WTC11 (cell line): ENCODE measurements at regions not wholly inside any gene's neighbourhood (a gene's known extent, or its start where the extent isn't known, plus 50 kb on each side); places are given as distances from the start of the nearest gene placed in this dataset.

ENCODE experiments used
- ATAC-seq: fragments of 200-7000 bp; cut with Tn5 transposase; 2 replicates; pipeline ENCODE4 v1.10.0; 2021; ENCODE audit warnings: mild to moderate bottlenecking, moderate library complexity
- CTCF ChIA-PET: fragments of 300-600 bp; sonication (Branson Sonifier 250); formaldehyde crosslinking; loops from one replicate; lab custom pipeline; 2021; ENCODE audit warnings: antibody characterized with exemption; lab: Charles Lee
- POLR2A ChIA-PET: fragments of 350-600 bp; sonication (Branson Sonifier 250); formaldehyde crosslinking; loops from one replicate; lab custom pipeline; 2021; ENCODE audit warnings: antibody characterized with exemption; lab: Charles Lee
- DNase-seq: peaks from one replicate; pipeline ENCODE4 v3.0.0; 2021; ENCODE audit warnings: low spot score
- H3K27ac Mint-ChIP-seq: 2 replicates; pipeline ENCODE4 v1.8.0; 2021; ENCODE audit warnings: mixed read lengths
- H3K27me3 Mint-ChIP-seq: 2 replicates; pipeline ENCODE4 v1.8.0; 2021; ENCODE audit warnings: low read depth, mild to moderate bottlenecking, moderate library complexity, mixed read lengths
- H3K36me3 Mint-ChIP-seq: 2 replicates; pipeline ENCODE4 v1.8.0; 2021; ENCODE audit warnings: mixed read lengths
- H3K4me1 Mint-ChIP-seq: 2 replicates; pipeline ENCODE4 v1.8.0; 2022; ENCODE audit warnings: mixed read lengths
- H3K4me3 Mint-ChIP-seq: 2 replicates; pipeline ENCODE4 v1.8.0; 2021; ENCODE audit warnings: mild to moderate bottlenecking, moderate library complexity, mixed read lengths
- H3K9me3 Mint-ChIP-seq: 2 replicates; pipeline ENCODE4 v1.8.0; 2021; ENCODE audit warnings: mixed read lengths
- CDX4 ChIP-seq: fragments of 250-450 bp; sonication (Bioruptor Pico); IDR thresholded peaks from 2 replicates; pipeline ENCODE4 v1.9.0; 2021; ENCODE audit warnings: moderate library complexity, mild to moderate bottlenecking, inconsistent platforms, borderline replicate concordance
- E2F1 ChIP-seq: sonication (generic); formaldehyde crosslinking; IDR thresholded peaks from 2 replicates; pipeline ENCODE4 v1.8.0; 2022; ENCODE audit warnings: mild to moderate bottlenecking, missing genetic modification reagents
- ETV6 ChIP-seq: sonication (generic); formaldehyde crosslinking; IDR thresholded peaks from 2 replicates; pipeline ENCODE4 v1.8.1; 2022; ENCODE audit warnings: mild to moderate bottlenecking, missing genetic modification reagents
- GTF2I ChIP-seq: fragments of 250-450 bp; sonication (Bioruptor Pico); conservative IDR thresholded peaks from 2 replicates; pipeline ENCODE4 v1.4.0; 2021; ENCODE audit warnings: mild to moderate bottlenecking
- HMGXB4 ChIP-seq: sonication (generic); formaldehyde crosslinking; IDR thresholded peaks from 2 replicates; pipeline ENCODE4 v1.8.1; 2023; ENCODE audit warnings: mild to moderate bottlenecking, moderate library complexity, missing genetic modification reagents
- MXD4 ChIP-seq: fragments of 250-450 bp; sonication (Bioruptor Pico); IDR thresholded peaks from 2 replicates; pipeline ENCODE4 v1.8.0; 2021; ENCODE audit warnings: mild to moderate bottlenecking, moderate library complexity, borderline replicate concordance
- NR1H2 ChIP-seq: sonication (generic); formaldehyde crosslinking; IDR thresholded peaks from 2 replicates; pipeline ENCODE4 v1.9.0; 2021; ENCODE audit warnings: mild to moderate bottlenecking, moderate library complexity, missing genetic modification reagents
- RELA ChIP-seq: sonication (generic); formaldehyde crosslinking; IDR thresholded peaks from 2 replicates; pipeline ENCODE4 v1.8.1; 2022; ENCODE audit warnings: missing genetic modification reagents, mild to moderate bottlenecking, borderline replicate concordance
- ZNF121 ChIP-seq: sonication (generic); formaldehyde crosslinking; IDR thresholded peaks from 2 replicates; pipeline ENCODE4 v1.8.0; 2023; ENCODE audit warnings: missing genetic modification reagents
- ZNF281 ChIP-seq: sonication (generic); formaldehyde crosslinking; IDR thresholded peaks from 2 replicates; pipeline ENCODE4 v1.8.0; 2023; ENCODE audit warnings: mild to moderate bottlenecking, missing genetic modification reagents
- ZNF671 ChIP-seq: fragments of 250-450 bp; sonication (Bioruptor Pico); IDR thresholded peaks from 2 replicates; pipeline ENCODE4 v1.8.0; 2021; ENCODE audit warnings: mild to moderate bottlenecking
- TF ChIP-seq, protein P1 (sequence below): fragments of 200-600 bp; IDR thresholded peaks from 2 replicates; pipeline ENCODE4 v1.8.0; 2022; ENCODE audit warnings: antibody characterized with exemption
- TF ChIP-seq, protein P2 (sequence below): fragments of 250-450 bp; sonication (Bioruptor Pico); IDR thresholded peaks from 2 replicates; pipeline ENCODE4 v1.8.0; 2021; ENCODE audit warnings: mild to moderate bottlenecking
- TF ChIP-seq, protein P3 (sequence below): fragments of 250-450 bp; sonication (Bioruptor Pico); IDR thresholded peaks from 2 replicates; pipeline ENCODE4 v1.9.0; 2021; ENCODE audit warnings: mild to moderate bottlenecking

GRCh38 chr17:83181991-83182619 lies 102.7 kb downstream of the METRNL start:
- H3K4me1 Mint-ChIP-seq = no peaks in the 10 kb centered on the region
- no peaks in the 10 kb centered on the region for H3K36me3 Mint-ChIP-seq
- H3K9me3 Mint-ChIP-seq = peaks cover 3% of the 10 kb centered on the region
- ChIA-PET CTCF (interaction anchor here (1.4 kb wide), 1 partner anchor 77 kb away, joined by 3 read pairs; no protein-coding TSS in a partner anchor), POLR2A (no interaction called here)
- H3K27ac Mint-ChIP-seq = no peak overlapping the region
- no peak for ATAC-seq
- peak; percentile 7 for DNase-seq
- H3K27me3 Mint-ChIP-seq = no peaks in the 10 kb centered on the region
- H3K4me3 Mint-ChIP-seq = no peak overlapping the region
- TF ChIP-seq MXD4 (CRISPR knock-in tag) (no peak), ZNF121 (CRISPR knock-in tag) (no peak), GTF2I (CRISPR knock-in tag) (no peak), CDX4 (CRISPR knock-in tag) (no peak), ZNF281 (CRISPR knock-in tag) (no peak), HMGXB4 (CRISPR knock-in tag) (no peak), E2F1 (CRISPR knock-in tag) (no peak), ETV6 (no peak), ZNF671 (CRISPR knock-in tag) (no peak), RELA (CRISPR knock-in tag) (no peak), NR1H2 (CRISPR knock-in tag) (no peak)
- TF ChIP-seq, protein P1, sequence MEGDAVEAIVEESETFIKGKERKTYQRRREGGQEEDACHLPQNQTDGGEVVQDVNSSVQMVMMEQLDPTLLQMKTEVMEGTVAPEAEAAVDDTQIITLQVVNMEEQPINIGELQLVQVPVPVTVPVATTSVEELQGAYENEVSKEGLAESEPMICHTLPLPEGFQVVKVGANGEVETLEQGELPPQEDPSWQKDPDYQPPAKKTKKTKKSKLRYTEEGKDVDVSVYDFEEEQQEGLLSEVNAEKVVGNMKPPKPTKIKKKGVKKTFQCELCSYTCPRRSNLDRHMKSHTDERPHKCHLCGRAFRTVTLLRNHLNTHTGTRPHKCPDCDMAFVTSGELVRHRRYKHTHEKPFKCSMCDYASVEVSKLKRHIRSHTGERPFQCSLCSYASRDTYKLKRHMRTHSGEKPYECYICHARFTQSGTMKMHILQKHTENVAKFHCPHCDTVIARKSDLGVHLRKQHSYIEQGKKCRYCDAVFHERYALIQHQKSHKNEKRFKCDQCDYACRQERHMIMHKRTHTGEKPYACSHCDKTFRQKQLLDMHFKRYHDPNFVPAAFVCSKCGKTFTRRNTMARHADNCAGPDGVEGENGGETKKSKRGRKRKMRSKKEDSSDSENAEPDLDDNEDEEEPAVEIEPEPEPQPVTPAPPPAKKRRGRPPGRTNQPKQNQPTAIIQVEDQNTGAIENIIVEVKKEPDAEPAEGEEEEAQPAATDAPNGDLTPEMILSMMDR = no peak
- TF ChIP-seq, protein P2, sequence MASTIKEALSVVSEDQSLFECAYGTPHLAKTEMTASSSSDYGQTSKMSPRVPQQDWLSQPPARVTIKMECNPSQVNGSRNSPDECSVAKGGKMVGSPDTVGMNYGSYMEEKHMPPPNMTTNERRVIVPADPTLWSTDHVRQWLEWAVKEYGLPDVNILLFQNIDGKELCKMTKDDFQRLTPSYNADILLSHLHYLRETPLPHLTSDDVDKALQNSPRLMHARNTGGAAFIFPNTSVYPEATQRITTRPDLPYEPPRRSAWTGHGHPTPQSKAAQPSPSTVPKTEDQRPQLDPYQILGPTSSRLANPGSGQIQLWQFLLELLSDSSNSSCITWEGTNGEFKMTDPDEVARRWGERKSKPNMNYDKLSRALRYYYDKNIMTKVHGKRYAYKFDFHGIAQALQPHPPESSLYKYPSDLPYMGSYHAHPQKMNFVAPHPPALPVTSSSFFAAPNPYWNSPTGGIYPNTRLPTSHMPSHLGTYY (CRISPR knock-in tag) = no peak
- TF ChIP-seq, protein P3, sequence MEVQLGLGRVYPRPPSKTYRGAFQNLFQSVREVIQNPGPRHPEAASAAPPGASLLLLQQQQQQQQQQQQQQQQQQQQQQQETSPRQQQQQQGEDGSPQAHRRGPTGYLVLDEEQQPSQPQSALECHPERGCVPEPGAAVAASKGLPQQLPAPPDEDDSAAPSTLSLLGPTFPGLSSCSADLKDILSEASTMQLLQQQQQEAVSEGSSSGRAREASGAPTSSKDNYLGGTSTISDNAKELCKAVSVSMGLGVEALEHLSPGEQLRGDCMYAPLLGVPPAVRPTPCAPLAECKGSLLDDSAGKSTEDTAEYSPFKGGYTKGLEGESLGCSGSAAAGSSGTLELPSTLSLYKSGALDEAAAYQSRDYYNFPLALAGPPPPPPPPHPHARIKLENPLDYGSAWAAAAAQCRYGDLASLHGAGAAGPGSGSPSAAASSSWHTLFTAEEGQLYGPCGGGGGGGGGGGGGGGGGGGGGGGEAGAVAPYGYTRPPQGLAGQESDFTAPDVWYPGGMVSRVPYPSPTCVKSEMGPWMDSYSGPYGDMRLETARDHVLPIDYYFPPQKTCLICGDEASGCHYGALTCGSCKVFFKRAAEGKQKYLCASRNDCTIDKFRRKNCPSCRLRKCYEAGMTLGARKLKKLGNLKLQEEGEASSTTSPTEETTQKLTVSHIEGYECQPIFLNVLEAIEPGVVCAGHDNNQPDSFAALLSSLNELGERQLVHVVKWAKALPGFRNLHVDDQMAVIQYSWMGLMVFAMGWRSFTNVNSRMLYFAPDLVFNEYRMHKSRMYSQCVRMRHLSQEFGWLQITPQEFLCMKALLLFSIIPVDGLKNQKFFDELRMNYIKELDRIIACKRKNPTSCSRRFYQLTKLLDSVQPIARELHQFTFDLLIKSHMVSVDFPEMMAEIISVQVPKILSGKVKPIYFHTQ (CRISPR knock-in tag) = no peak
